GM18858 (cell line): ENCODE measurements at regions not wholly inside any gene's neighbourhood (a gene's known extent, or its start where the extent isn't known, plus 50 kb on each side); places are given as distances from the start of the nearest gene placed in this dataset.

Experiments used
- ATAC-seq: cut with Tn5 transposase; IDR thresholded peaks from one replicate; pipeline ENCODE4 v1.9.1; 2021; ENCODE audit not compliant: unreplicated experiment

GRCh38 chr21:43348801-43349261, 78.1 kb downstream of the SIK1 start:
- no peak for ATAC-seq

- ATAC-seq, result no peak
Measured at GRCh38 chr21:43348170-43348766, 78.7 kb downstream of the SIK1 start.

GRCh38 chr21:43347461-43348169, 79.3 kb downstream of the SIK1 start:
- ATAC-seq, result no peak

- no peak for ATAC-seq
Measured at GRCh38 chr21:43346551-43346950, 80.4 kb downstream of the SIK1 start.

GRCh38 chr21:43345746-43346409, 81.1 kb downstream of the SIK1 start:
- ATAC-seq, result no peak

- no peak for ATAC-seq
Measured at GRCh38 chr21:43345046-43345745, 81.7 kb downstream of the SIK1 start.

- ATAC-seq, result no peak
Measured at GRCh38 chr21:43343992-43344886, 82.7 kb downstream of the SIK1 start.

- ATAC-seq, result no peak
Measured at GRCh38 chr21:43343095-43343991, 83.6 kb downstream of the SIK1 start.

GRCh38 chr21:43342301-43342881, 84.5 kb downstream of the SIK1 start:
- ATAC-seq, result no peak

GRCh38 chr21:43341378-43342161, 85.4 kb downstream of the SIK1 start:
- ATAC-seq, result no peak

GRCh38 chr21:43340491-43341377, 86.2 kb downstream of the SIK1 start:
- no peak for ATAC-seq

- no peak for ATAC-seq
Measured at GRCh38 chr21:43339668-43340067, 87.3 kb downstream of the SIK1 start.

GRCh38 chr21:43338951-43339350, 88.0 kb downstream of the SIK1 start:
- no peak for ATAC-seq

GRCh38 chr21:43337901-43338655, 88.9 kb downstream of the SIK1 start:
- ATAC-seq, result no peak

- no peak for ATAC-seq
Measured at GRCh38 chr21:43335119-43335518, 91.8 kb downstream of the SIK1 start.

- no peak for ATAC-seq
Measured at GRCh38 chr21:43334214-43334958, 92.5 kb downstream of the SIK1 start.
